Neural progenitor cell (in vitro differentiated cells): ENCODE measurements at regions not wholly inside any gene's neighbourhood (a gene's known extent, or its start where the extent isn't known, plus 50 kb on each side); places are given as distances from the start of the nearest gene placed in this dataset.
"Not testable (repeated sequence)": the region's sequence is repeated elsewhere in the genome, so short reads cannot be mapped to it uniquely, and the experiment has no call there.

ENCODE experiments used
- DNase-seq: peaks from one replicate; pipeline ENCODE4 v3.0.0-alpha.2; 2016; ENCODE audit warnings: low spot score
- H2AFZ ChIP-seq: fragments of 200-600 bp; sonication (generic); replicated peaks from 2 replicates; pipeline ENCODE4 v1.6.1; 2016; ENCODE audit warnings: antibody characterized with exemption
- H3F3A ChIP-seq: fragments of 200-600 bp; sonication (generic); 2 replicates; pipeline ENCODE4 v1.6.1; 2016; ENCODE audit warnings: antibody characterized with exemption, low read depth
- H3K27ac ChIP-seq: fragments of 200-600 bp; sonication (generic); 2 replicates; pipeline ENCODE4 v1.5.1; 2016; ENCODE audit warnings: mild to moderate bottlenecking
- H3K27me3 ChIP-seq: fragments of 200-600 bp; sonication (generic); 2 replicates; pipeline ENCODE4 v1.6.1; 2016; ENCODE audit warnings: mild to moderate bottlenecking, moderate library complexity
- H3K36me3 ChIP-seq: fragments of 200-600 bp; sonication (generic); 2 replicates; pipeline ENCODE4 v1.5.1; 2016
- H3K4me1 ChIP-seq: fragments of 200-600 bp; sonication (generic); 2 replicates; pipeline ENCODE4 v1.6.1; 2016; ENCODE audit warnings: mixed run types
- H3K4me2 ChIP-seq: fragments of 200-600 bp; sonication (generic); 2 replicates; pipeline ENCODE4 v1.6.1; 2016
- H3K4me3 ChIP-seq: fragments of 200-600 bp; sonication (generic); 2 replicates; pipeline ENCODE4 v1.5.1; 2016
- H3K79me2 ChIP-seq: fragments of 200-600 bp; sonication (generic); 2 replicates; pipeline ENCODE4 v1.6.1; 2016; ENCODE audit warnings: low read depth
- H3K9ac ChIP-seq: fragments of 200-600 bp; sonication (generic); 2 replicates; pipeline ENCODE4 v1.6.1; 2016
- H3K9me3 ChIP-seq: fragments of 200-600 bp; sonication (generic); 2 replicates; pipeline ENCODE4 v1.5.1; 2016; ENCODE audit warnings: low read depth
- H4K20me1 ChIP-seq: fragments of 200-600 bp; sonication (generic); 2 replicates; pipeline ENCODE4 v1.6.1; 2016; ENCODE audit warnings: low read depth
- H3K27ac Mint-ChIP-seq: 3 replicates; pipeline ENCODE4 v1.8.0; 2021; ENCODE audit warnings: mixed read lengths
- H3K27me3 Mint-ChIP-seq: 2 replicates; pipeline ENCODE4 v1.8.0; 2022; ENCODE audit warnings: low read depth, mild to moderate bottlenecking, inconsistent platforms, moderate library complexity, mixed read lengths; ENCODE audit not compliant: insufficient read depth
- H3K36me3 Mint-ChIP-seq: 3 replicates; pipeline ENCODE4 v1.8.0; 2021; ENCODE audit warnings: mixed read lengths
- H3K4me1 Mint-ChIP-seq: 3 replicates; pipeline ENCODE4 v1.8.0; 2021; ENCODE audit warnings: mixed read lengths
- H3K4me3 Mint-ChIP-seq: 3 replicates; pipeline ENCODE4 v1.8.0; 2021; ENCODE audit warnings: mild to moderate bottlenecking, moderate library complexity, mixed read lengths
- H3K9me3 Mint-ChIP-seq: 3 replicates; pipeline ENCODE4 v1.8.0; 2020; ENCODE audit warnings: mixed read lengths
- EZH2 ChIP-seq: fragments of 200-600 bp; sonication (generic); IDR thresholded peaks from 2 replicates; pipeline ENCODE4 v1.6.1; 2017; ENCODE audit warnings: antibody characterized with exemption, mild to moderate bottlenecking, moderate library complexity
- EZH2phosphoT487 ChIP-seq: fragments of 200-600 bp; sonication (generic); IDR thresholded peaks from 2 replicates; pipeline ENCODE4 v1.6.1; 2017; ENCODE audit warnings: antibody characterized with exemption
- TF ChIP-seq, protein P1 (sequence below): fragments of 200-600 bp; sonication (generic); IDR thresholded peaks from 2 replicates; pipeline ENCODE4 v1.5.1; 2017; ENCODE audit warnings: antibody characterized with exemption, mild to moderate bottlenecking

GRCh38 chr1:102118150-102118549 lies 121.4 kb upstream of the OLFM3 start:
- Mint-ChIP-seq H3K4me3 (no peak overlapping the region), H3K4me1 (peaks cover 3% of the 10 kb centered on the region), H3K27me3 (no peaks in the 10 kb centered on the region), H3K9me3 (no peaks in the 10 kb centered on the region), H3K36me3 (no peaks in the 10 kb centered on the region), H3K27ac (peak overlapping the region; percentile 62)
- H3K36me3 ChIP-seq: no peaks in the 10 kb centered on the region
- no peak for TF ChIP-seq EZH2phosphoT487
- TF ChIP-seq EZH2: no peak
- TF ChIP-seq, protein P1, sequence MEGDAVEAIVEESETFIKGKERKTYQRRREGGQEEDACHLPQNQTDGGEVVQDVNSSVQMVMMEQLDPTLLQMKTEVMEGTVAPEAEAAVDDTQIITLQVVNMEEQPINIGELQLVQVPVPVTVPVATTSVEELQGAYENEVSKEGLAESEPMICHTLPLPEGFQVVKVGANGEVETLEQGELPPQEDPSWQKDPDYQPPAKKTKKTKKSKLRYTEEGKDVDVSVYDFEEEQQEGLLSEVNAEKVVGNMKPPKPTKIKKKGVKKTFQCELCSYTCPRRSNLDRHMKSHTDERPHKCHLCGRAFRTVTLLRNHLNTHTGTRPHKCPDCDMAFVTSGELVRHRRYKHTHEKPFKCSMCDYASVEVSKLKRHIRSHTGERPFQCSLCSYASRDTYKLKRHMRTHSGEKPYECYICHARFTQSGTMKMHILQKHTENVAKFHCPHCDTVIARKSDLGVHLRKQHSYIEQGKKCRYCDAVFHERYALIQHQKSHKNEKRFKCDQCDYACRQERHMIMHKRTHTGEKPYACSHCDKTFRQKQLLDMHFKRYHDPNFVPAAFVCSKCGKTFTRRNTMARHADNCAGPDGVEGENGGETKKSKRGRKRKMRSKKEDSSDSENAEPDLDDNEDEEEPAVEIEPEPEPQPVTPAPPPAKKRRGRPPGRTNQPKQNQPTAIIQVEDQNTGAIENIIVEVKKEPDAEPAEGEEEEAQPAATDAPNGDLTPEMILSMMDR: no peak
- no peak overlapping the region for H3K4me3 ChIP-seq
- H3K27me3 ChIP-seq: no peaks in the 10 kb centered on the region
- H3K4me2 ChIP-seq: peak overlapping the region; percentile 19
- H3F3A ChIP-seq: no peaks in the 10 kb centered on the region
- no peaks in the 10 kb centered on the region for H3K9me3 ChIP-seq
- H3K9ac ChIP-seq: no peak overlapping the region
- no peak overlapping the region for H2AFZ ChIP-seq
- H3K4me1 ChIP-seq: peaks cover 15% of the 10 kb centered on the region
- H4K20me1 ChIP-seq: no peaks in the 10 kb centered on the region
- DNase-seq: peak; percentile 69
- peak overlapping the region; percentile 49 for H3K27ac ChIP-seq
- no peaks in the 10 kb centered on the region for H3K79me2 ChIP-seq

DNA sequence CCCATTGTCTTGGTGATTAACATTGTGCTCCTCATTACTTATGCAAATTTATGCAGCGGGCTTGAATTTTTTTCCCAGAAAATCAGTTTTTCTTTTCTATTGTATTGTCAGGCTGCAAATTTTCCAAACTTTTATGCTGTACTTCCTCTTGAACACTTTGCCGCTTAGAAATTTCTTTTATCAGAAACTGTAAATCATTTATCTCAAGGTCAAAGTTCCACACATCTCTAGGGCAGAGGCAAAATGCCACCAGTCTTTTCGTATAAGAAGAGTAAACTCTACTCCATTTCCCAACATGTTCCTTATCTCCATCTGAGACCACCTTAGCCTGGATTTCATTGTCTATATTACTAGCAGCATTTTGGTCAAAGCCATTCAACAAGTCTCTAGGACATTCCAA lies 113.9 kb upstream of the OLFM3 start:
- H3K9me3 ChIP-seq: no peaks in the 10 kb centered on the region
- no peak overlapping the region for H3K4me3 ChIP-seq
- Mint-ChIP-seq H3K9me3 (peaks cover 27% of the 10 kb centered on the region), H3K27me3 (peaks cover 14% of the 10 kb centered on the region), H3K36me3 (peaks cover 6% of the 10 kb centered on the region), H3K4me1 (peaks cover 22% of the 10 kb centered on the region), H3K4me3 (no peak overlapping the region), H3K27ac (no peak overlapping the region)
- peaks cover 20% of the 10 kb centered on the region for H3F3A ChIP-seq
- no peak overlapping the region for H2AFZ ChIP-seq
- no peaks in the 10 kb centered on the region for H4K20me1 ChIP-seq
- H3K36me3 ChIP-seq: peaks cover 5% of the 10 kb centered on the region
- no peak overlapping the region for H3K27ac ChIP-seq
- peaks cover 23% of the 10 kb centered on the region for H3K4me1 ChIP-seq
- H3K79me2 ChIP-seq: no peaks in the 10 kb centered on the region
- TF ChIP-seq EZH2: no peak
- TF ChIP-seq, protein P1: no peak
- no peak for TF ChIP-seq EZH2phosphoT487
- no peaks in the 10 kb centered on the region for H3K27me3 ChIP-seq
- no peak overlapping the region for H3K9ac ChIP-seq
- no peak overlapping the region for H3K4me2 ChIP-seq
- no peak for DNase-seq

DNA sequence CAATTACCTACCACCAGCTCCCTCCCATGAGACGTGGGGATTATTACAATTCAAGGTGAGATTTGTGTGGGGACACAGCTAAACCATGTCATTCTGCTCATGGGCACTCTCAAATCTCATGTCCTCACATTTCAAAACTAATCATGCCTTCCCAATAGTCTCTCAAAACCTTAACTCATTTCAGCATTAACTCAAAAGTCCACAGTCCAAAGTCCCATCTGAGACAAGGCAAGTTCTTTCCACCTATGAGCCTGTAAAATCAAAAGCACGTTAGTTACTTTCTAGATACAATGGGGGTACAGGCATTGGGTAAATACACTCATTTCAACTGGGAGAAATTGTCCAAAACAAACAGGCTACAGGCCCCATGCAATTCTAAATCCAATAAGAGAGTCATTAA lies 112.8 kb upstream of the OLFM3 start:
- H3K27me3 Mint-ChIP-seq: peaks cover 14% of the 10 kb centered on the region
- not testable (repeated sequence) for H3K27ac ChIP-seq, DNase-seq, H3K27ac Mint-ChIP-seq, H3K4me2 ChIP-seq, H2AFZ ChIP-seq, H3K4me3 ChIP-seq, H3K9me3 ChIP-seq, H3K36me3 Mint-ChIP-seq, H3K79me2 ChIP-seq, H3K27me3 ChIP-seq, H3K9ac ChIP-seq, H3K36me3 ChIP-seq, H4K20me1 ChIP-seq
- Histone ChIP-seq H3K4me1 (peaks cover 34% of the 10 kb centered on the region), H3F3A (peaks cover 20% of the 10 kb centered on the region)
- peak overlapping the region; percentile 62 for H3K4me3 Mint-ChIP-seq
- H3K9me3 Mint-ChIP-seq: peaks cover 27% of the 10 kb centered on the region
- peaks cover 28% of the 10 kb centered on the region for H3K4me1 Mint-ChIP-seq

DNA sequence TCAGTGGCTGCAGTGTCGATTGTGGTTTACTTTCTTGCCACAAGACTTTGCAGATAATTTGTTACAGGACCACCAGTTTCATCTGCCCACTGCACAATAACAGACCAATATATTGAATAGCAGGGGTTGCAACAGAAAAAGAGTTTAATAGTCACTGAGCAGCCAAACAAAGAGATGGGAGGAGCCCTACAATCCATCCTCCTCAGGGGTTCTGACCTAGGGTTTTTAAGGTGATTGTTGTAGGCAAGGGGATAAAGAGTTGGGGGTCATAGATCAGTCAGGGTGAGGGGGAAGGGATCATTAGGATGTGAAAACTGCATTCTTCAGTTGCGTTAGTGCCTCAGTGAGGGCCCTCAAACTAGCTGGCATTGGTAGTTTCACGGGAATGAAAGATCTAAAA lies 110.7 kb upstream of the OLFM3 start:
- H3K9me3 Mint-ChIP-seq: peaks cover 27% of the 10 kb centered on the region
- Histone ChIP-seq H3F3A (peaks cover 20% of the 10 kb centered on the region), H3K27me3 (no peaks in the 10 kb centered on the region), H3K36me3 (peaks cover 5% of the 10 kb centered on the region), H3K9ac (no peak overlapping the region), H4K20me1 (no peaks in the 10 kb centered on the region), H2AFZ (no peak overlapping the region), H3K9me3 (no peaks in the 10 kb centered on the region), H3K79me2 (no peaks in the 10 kb centered on the region), H3K4me2 (peak overlapping the region; percentile 70), H3K4me1 (peaks cover 48% of the 10 kb centered on the region), H3K27ac (peak overlapping the region; percentile 92), H3K4me3 (peak overlapping the region; percentile 22)
- peak overlapping the region; percentile 50 for H3K4me3 Mint-ChIP-seq
- peak; percentile 51 for TF ChIP-seq EZH2phosphoT487
- TF ChIP-seq, protein P1: no peak
- peaks cover 14% of the 10 kb centered on the region for H3K27me3 Mint-ChIP-seq
- H3K27ac Mint-ChIP-seq: peak overlapping the region; percentile 16
- H3K36me3 Mint-ChIP-seq: peaks cover 6% of the 10 kb centered on the region
- peaks cover 31% of the 10 kb centered on the region for H3K4me1 Mint-ChIP-seq
- peak; percentile 88 for DNase-seq
